Stimulated activated CD8-positive, alpha-beta memory T cell treated with anti-CD3 and anti-CD28 coated beads, Interleukin-4, amount 100 ng/mL, for 24 hours (primary cell): ENCODE measurements at regions not wholly inside any gene's neighbourhood (a gene's known extent, or its start where the extent isn't known, plus 50 kb on each side); places are given as distances from the start of the nearest gene placed in this dataset.
A peak's percentile ranks its signal among the peaks of the same experiment; 100 is the strongest.

ENCODE experiments used
- DNase-seq: peaks from one replicate; pipeline ENCODE4 v3.0.0-alpha.2; 2020; ENCODE audit warnings: low read depth

DNA sequence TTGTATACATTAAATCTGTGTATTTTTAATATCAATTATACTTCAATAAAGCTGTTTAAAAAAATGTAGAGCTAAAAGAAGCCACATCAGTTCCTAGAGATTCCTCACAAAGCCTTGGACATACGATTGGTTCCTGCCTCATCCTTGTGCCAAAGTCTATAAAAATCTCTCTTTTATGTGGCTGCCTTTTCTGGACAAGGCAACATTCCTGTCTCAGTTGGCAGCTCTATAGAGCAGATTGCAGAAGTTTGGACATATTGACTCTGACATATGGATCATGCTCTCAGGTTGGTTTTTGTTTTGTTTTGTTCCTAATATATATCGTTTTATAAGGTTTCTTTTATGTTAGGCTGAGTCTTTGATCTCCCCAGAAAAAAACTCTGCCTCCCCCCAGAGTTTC lies 148.9 kb downstream of the MAFB start:
- no peak for DNase-seq

DNA sequence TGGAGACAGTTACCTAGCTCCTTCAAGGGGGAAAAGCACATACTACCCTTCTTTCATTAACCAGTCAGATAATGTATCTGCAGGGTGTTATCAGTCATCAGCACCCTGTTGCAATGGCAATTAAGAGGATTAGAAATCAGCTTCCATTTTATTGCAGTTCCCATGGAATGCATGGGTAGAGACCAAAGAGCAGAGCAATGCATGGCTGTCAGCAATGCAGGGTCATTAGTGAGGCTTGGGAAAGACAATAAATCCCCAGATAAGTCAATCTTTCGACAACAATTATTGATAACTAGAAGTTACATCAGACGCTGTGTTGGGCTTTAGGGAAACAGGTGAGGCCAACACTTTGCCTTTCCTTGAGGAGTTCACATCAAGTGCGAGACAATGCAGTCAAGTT lies 150.9 kb downstream of the MAFB start:
- no peak for DNase-seq

DNA sequence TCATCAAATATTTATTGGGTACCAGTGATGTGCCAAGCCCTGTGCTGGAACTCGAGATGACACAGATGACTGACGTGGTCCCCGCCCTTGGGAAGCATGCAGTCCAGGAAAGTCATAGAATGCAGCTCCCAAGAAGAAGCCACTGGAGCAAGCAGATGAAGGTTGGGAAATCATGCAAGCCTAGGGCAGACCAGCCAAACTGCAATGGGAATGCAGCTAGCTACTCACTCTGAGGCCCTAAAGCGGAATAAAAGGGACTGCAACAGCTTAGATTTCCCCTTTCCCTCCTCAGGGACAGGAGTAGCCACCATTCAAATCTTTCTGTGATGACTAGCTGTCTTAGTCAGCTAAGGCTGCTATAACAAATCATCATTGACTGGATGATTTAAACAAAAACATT lies 152.2 kb downstream of the MAFB start:
- no peak for DNase-seq

DNA sequence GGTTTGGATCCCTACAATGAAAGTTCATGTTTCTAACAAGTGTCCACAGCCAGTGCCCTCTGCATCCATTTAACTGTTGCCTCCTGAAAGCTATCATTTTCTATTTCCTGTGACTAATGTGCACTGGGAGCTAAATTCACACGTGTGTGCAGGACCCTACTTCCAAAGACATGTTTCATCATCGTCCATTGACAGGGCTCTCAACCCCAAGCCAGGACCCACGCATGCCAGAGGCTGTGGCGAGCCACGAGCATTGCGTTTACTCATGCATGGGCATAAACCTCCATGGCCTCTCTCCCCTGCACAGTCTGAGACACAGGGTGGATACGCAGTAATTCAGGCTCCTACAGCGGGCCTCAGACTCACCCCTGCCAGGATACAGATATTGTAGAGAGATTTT lies 153.2 kb downstream of the MAFB start:
- DNase-seq, result no peak

DNA sequence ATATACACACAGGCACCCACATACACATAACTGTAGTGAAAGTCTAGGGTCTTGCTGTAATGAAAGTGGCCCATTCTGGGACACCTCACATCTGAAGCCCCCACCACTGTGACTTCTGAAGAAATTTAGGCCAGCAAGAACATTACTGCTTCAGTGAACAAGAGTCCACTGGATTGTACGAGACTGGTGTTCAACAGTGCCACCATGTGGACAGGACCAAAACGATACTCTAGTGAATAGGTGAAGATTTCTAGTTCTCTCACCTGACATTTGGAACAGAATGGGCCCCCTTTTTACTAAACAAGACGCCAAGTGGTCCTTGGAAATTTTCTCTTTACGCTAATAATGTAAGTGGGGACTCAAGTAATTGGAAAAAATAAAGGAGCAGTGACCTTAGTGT lies 156.9 kb downstream of the MAFB start:
- no peak for DNase-seq

DNA sequence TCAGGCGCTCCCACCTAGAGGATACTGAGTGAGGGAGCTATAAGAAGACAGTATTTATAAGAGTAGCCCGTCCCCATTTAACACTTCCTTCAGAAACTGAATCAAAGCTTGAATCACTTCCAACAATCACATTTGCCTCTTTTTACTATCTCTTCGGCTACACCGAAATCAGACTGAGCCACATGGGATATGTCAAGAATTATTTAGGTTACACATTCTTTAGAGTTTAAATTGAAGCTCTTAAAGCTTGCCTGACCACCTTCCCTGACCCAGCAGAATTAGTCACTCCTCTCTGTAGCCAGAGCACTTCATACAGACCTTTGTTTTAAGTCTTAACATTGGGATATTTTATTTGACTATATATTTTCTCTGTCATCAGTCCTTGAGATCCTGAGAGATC lies 163.7 kb downstream of the MAFB start:
- no peak for DNase-seq

DNA sequence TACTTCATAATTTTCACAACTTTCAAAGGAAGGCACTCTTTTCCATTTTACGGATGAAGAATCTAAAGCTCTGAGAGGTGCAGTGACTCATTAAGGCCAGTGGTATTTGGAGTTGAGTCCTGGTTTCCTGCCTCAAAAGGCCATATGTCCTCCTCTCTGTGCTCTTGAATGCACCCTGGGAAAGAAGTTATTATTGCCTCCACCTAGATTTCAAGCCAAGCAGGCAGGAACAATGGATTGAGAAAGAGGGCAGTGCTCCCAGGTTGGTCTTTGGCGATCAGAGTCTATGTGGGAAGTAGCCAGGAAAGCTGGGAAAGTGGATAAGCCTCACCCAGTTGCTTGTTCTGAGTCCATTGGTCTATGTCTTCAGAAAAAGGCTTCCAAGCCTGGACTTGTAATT lies 165.0 kb downstream of the MAFB start:
- DNase-seq, result no peak

DNA sequence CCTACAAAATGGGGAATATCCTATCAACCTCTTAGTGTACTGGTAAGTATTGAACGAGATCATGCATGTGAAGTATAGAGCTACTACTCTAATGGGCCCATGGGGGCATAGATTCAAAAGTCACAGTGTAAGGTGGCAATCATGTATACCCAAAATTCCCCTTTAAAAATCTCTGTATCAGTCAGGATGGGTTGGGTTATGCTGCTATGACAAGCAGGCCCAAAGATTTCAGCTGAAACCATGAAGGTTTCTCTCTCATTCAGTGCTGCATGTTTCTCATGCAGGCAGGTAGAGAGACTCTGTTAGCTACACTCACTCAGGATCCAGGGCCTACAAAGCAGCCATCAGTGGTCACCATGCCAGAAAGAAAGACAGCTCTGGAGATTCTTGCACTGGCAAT lies 166.6 kb downstream of the MAFB start:
- DNase-seq, result no peak

GRCh38 chr20:40521962-40522361 lies 167.1 kb downstream of the MAFB start:
- DNase-seq, result no peak

- no peak for DNase-seq
These were observed 169.1 kb downstream of the MAFB start for GRCh38 chr20:40519918-40520317.

GRCh38 chr20:40512994-40513393 lies 176.0 kb downstream of the MAFB start:
- DNase-seq, result no peak

DNA sequence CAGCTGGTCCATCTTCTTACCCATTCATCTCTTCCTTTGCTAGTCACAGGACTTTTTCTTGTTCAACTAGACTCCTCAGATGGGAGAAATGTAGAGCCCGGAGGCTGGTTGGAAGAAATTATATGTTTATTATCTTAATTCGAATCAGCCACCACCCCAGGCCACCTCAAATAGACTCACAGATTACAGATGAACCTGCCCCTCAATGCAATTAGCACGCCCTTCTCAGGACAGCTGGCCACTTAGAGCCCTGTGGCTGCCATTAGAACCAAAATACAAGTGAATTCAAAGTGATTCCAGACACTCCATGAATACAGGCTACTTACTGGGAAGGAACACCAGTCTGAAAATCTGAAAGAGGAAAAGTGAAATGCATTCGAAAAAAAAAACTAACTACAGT lies 176.4 kb downstream of the MAFB start:
- DNase-seq, result no peak

DNA sequence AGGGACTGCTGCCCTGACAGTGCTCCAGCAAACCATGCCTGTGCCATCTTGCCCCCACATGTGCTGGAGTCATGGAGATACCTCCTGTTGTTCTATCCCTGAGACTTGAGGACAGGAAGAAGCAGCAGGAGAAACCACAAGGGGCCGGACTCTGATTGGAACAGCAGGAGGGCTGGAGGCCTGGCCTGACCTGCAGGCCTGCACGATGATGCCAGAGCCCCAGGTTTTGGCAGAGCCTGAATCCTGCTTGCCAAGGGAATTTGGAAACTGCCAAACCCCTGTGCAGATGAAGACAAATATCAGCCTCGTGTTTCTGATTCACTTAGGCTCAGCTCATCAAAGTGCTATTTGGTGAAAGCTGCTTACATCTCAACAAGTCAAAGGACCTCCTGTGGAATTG lies 177.6 kb downstream of the MAFB start:
- DNase-seq, result no peak

GRCh38 chr20:40510622-40511021 lies 178.4 kb downstream of the MAFB start:
- DNase-seq, result no peak

- no peak for DNase-seq
These were observed 180.2 kb downstream of the MAFB start for GRCh38 chr20:40508821-40509220.

GRCh38 chr20:40506537-40506939 lies 182.5 kb downstream of the MAFB start:
- DNase-seq, result peak; percentile 2

- no peak for DNase-seq
These were observed 185.9 kb downstream of the MAFB start for GRCh38 chr20:40503119-40503518.

- DNase-seq, result no peak
These were observed 186.5 kb downstream of the MAFB start for GRCh38 chr20:40502576-40502975.

GRCh38 chr20:40499391-40499790 lies 189.6 kb downstream of the MAFB start:
- no peak for DNase-seq

DNA sequence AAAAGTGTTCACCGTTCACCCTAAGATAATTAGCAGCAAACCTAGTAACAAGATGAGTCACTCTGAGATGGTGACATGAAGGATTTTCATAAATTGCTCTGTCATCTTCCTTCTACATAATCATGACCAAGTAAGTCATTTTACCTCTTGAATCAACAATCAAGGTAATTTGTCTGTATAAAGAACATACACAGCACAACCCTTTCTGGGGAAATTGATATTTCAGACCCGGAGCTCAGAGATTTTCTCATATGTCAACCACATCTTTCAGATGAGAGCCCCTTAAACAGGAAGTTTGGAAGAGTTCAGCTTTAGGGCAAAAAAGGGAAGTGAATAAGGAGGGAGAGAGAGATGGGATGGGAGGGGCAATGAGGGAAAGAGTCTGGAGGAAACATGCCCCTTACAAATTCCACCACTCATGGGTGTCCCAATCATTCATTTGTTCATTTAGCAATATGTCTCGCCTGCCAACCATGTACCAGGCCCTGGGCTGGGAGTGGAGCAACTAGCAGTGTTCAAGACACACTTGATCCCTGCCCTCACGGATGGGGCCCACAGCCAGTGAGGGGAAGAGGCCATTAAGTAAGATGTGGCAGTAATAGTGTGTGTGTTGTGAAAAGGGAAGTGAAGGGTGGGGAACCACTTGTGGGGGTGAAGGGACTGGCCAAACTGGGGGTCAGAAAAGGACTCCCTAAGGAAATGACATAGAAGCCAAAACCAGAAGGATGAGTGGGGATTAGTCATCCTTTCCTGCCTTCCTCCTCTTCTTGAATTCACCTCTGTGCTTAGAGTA lies 190.9 kb downstream of the MAFB start:
- DNase-seq, result no peak

DNA sequence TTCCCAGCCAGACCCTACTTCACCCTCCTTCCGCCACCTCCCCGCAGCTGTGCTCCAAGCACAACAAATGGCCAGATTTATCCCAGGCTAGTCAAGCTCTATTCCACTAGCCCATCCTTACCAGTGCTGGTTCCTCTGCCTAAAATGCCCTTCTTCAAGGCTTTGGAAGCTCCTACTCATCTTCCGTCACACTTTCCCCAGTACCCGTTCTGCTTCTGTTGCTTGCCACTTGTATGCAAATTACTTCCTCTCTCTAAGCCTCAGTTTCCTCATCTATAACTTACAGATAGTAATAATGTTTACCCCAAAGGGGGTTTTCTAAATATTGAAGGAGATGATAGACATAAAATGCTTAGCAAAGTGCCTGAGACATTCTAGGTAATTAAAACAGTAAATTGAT lies 193.1 kb downstream of the MAFB start:
- DNase-seq, result no peak

DNA sequence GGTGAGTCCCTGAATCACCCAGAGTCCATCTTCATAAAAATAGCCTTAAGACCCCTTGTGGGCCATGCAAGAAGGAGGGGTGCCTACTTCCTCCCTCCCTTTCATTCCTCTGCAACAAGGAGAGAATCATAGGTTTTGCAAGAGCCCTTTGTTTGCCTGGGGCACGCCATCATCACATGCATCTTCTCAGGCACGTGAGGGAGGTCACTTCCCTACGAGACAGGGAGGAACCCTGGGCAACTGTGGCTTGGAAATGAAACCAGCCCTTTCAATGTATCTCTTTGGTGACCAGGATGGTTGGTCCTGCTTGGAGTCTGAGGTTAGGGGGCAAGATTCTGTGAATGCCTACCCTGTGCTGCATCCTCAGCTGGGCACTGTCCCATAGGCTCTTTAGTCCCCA lies 194.8 kb downstream of the MAFB start:
- DNase-seq, result no peak

DNA sequence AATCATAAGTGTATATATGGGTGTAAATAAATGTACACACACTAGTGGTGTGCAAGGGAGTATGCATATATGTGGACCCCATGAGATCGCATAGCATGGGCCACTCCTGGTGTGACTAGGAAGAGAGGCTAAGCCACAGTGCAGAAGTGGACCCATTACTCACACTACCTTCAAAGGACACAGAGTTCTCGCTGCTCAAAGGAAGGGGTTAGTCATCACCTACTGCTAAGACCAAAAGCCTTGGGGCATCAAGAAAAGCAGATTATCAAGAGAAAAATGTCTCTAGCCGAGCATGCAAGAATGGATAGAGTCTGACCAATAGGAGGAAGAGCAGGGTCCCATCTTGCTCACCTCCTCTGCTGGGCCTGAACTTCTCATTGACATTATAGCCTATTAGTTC lies 195.5 kb downstream of the MAFB start:
- no peak for DNase-seq

GRCh38 chr20:40493071-40493470 lies 196.0 kb downstream of the MAFB start:
- no peak for DNase-seq
